GM12891 (cell line): ENCODE measurements at regions not wholly inside any gene's neighbourhood (a gene's known extent, or its start where the extent isn't known, plus 50 kb on each side); places are given as distances from the start of the nearest gene placed in this dataset.

ENCODE experiments used
- POLR2A ChIP-seq: IDR thresholded peaks from 2 replicates; pipeline ENCODE4 v1.6.1; 2011; ENCODE audit warnings: low read depth, low read length, control low read depth
- POLR2AphosphoS5 ChIP-seq: IDR thresholded peaks from 2 replicates; pipeline ENCODE4 v1.6.1; 2011; ENCODE audit warnings: low read depth, low read length, control low read depth
- TAF1 ChIP-seq: IDR thresholded peaks from 2 replicates; pipeline ENCODE4 v1.6.1; 2011; ENCODE audit warnings: low read depth, low read length, control low read depth

GRCh38 chr17:12554251-12554650 is 111.4 kb upstream of the MYOCD start:
- no peak for TF ChIP-seq TAF1
- no peak for TF ChIP-seq POLR2AphosphoS5
- no peak for TF ChIP-seq POLR2A
